Endothelial cell of umbilical vein (primary cell): ENCODE measurements at regions not wholly inside any gene's neighbourhood (a gene's known extent, or its start where the extent isn't known, plus 50 kb on each side); places are given as distances from the start of the nearest gene placed in this dataset.
"Not testable (repeated sequence)": the region's sequence is repeated elsewhere in the genome, so short reads cannot be mapped to it uniquely, and the experiment has no call there.

Source experiments
- BruUV-seq: library from RNA; stranded (reverse); fragments of 400-500 nt; replicated peaks from 2 replicates; lab custom pipeline; 2021; lab: Mats Ljungman, UMichigan
- CTCF ChIA-PET: fragments of 300-600, 350-600 bp; sonication (Branson Sonifier 250); formaldehyde crosslinking; loops from one replicate; lab custom pipeline; 2021; ENCODE audit warnings: antibody characterized with exemption, inconsistent platforms; lab: Charles Lee
- POLR2A ChIA-PET: fragments of 300-600, 350-600 bp; sonication (Branson Sonifier 250); formaldehyde crosslinking; loops from one replicate; lab custom pipeline; 2021; ENCODE audit warnings: antibody characterized with exemption, inconsistent platforms; lab: Charles Lee
- DNase-seq: peaks from one replicate; pipeline ENCODE4 v3.0.0-alpha.2; 2011; ENCODE audit warnings: low read depth, low spot score
- FAIRE-seq: peaks from 2 replicates; lab custom pipeline; 2011; peaks lifted over from hg19 to GRCh38; lab: Jason Lieb, UNC
- H2AFZ ChIP-seq: 2 replicates; pipeline ENCODE4 v1.6.0; 2012; ENCODE audit warnings: low read depth, low read length, control low read depth, inconsistent platforms
- H3K27ac ChIP-seq: 2 replicates; pipeline ENCODE4 v1.5.1; 2011; ENCODE audit warnings: low read depth, mild to moderate bottlenecking, control low read depth, low read length, moderate library complexity; ENCODE audit not compliant: insufficient read depth
- H3K27me3 ChIP-seq, 2 experiments: 2 replicates each; pipeline versions ENCODE4 v1.6.0 to v1.6.1; 2011; ENCODE audit warnings: low read length in 2 of 2, mixed read lengths in 1 of 2; ENCODE audit not compliant: control insufficient read depth in 2 of 2, insufficient read depth in 2 of 2
- H3K36me3 ChIP-seq, 2 experiments: 2 replicates in 1 of 2; 3 replicates in 1 of 2; pipeline ENCODE4 v1.5.1; 2011; ENCODE audit warnings: low read length in 2 of 2, mild to moderate bottlenecking in 1 of 2, moderate library complexity in 1 of 2; ENCODE audit not compliant: control insufficient read depth in 2 of 2, insufficient read depth in 2 of 2; ENCODE audit errors: extremely low read depth in 1 of 2
- H3K4me1 ChIP-seq: 3 replicates; pipeline ENCODE4 v1.5.1; 2011; ENCODE audit warnings: mild to moderate bottlenecking, low read length; ENCODE audit not compliant: control insufficient read depth, insufficient read depth; ENCODE audit errors: extremely low read depth
- H3K4me2 ChIP-seq: 2 replicates; pipeline ENCODE4 v1.6.1; 2011; ENCODE audit warnings: low read length, control low read depth, mixed read lengths; ENCODE audit not compliant: insufficient read depth
- H3K4me3 ChIP-seq, 3 experiments: fragments of 200-600 bp in 1 of 3; sonication (generic), shearing (Covaris generic) in 1 of 3; replicated peaks in 1 of 3; 2 replicates each; pipeline ENCODE4 v1.5.1; 2011 to 2016; ENCODE audit warnings: control low read depth in 3 of 3, low read length in 3 of 3, mild to moderate bottlenecking in 2 of 3, inconsistent platforms in 1 of 3, low read depth in 1 of 3, moderate library complexity in 1 of 3; ENCODE audit not compliant: insufficient read depth in 1 of 3
- H3K79me2 ChIP-seq: 2 replicates; pipeline ENCODE4 v1.6.0; 2012; ENCODE audit warnings: low read length, inconsistent platforms; ENCODE audit not compliant: control insufficient read depth, insufficient read depth
- H3K9ac ChIP-seq: replicated peaks from 2 replicates; pipeline ENCODE3; 2011; ENCODE audit warnings: low read length, control low read depth; ENCODE audit not compliant: insufficient read depth; ENCODE audit errors: extremely low read depth
- H3K9me1 ChIP-seq: replicated peaks from 3 replicates; pipeline ENCODE4 v1.6.0; 2011; ENCODE audit warnings: mild to moderate bottlenecking, low read length; ENCODE audit not compliant: control insufficient read depth, insufficient read depth; ENCODE audit errors: extremely low read depth
- H3K9me3 ChIP-seq: replicated peaks from 2 replicates; pipeline ENCODE4 v1.5.1; 2012; ENCODE audit warnings: low read length, inconsistent platforms; ENCODE audit not compliant: control insufficient read depth, insufficient read depth
- H4K20me1 ChIP-seq: replicated peaks from 2 replicates; pipeline ENCODE3; 2011; ENCODE audit warnings: mild to moderate bottlenecking, low read length; ENCODE audit not compliant: control insufficient read depth, insufficient read depth; ENCODE audit errors: extremely low read depth
- CTCF ChIP-seq, 2 donors: IDR thresholded peaks; 1 replicate in 1 of 2; 2 replicates in 1 of 2; pipeline ENCODE4 v1.5.1; 2011; ENCODE audit warnings: low read length in 2 of 2, mild to moderate bottlenecking in 2 of 2, moderate library complexity in 2 of 2, control low read depth in 1 of 2, inconsistent platforms in 1 of 2, low read depth in 1 of 2; ENCODE audit not compliant: insufficient read depth in 1 of 2; ENCODE audit errors: extremely low read depth in 1 of 2
- EZH2 ChIP-seq: IDR thresholded peaks from 2 replicates; pipeline ENCODE4 v1.6.1; 2012; ENCODE audit warnings: borderline replicate concordance, low read depth, mild to moderate bottlenecking, moderate library complexity, low read length, inconsistent platforms; ENCODE audit not compliant: severe bottlenecking
- GATA2 ChIP-seq: IDR thresholded peaks from 2 replicates; pipeline ENCODE4 v1.7.0; 2011; ENCODE audit warnings: low read depth, mild to moderate bottlenecking, moderate library complexity, mixed read lengths, low read length; ENCODE audit not compliant: insufficient read length, insufficient read depth
- MYC ChIP-seq: IDR thresholded peaks from one replicate; pipeline ENCODE4 v1.6.1; 2011; ENCODE audit warnings: mild to moderate bottlenecking, low read depth, low read length
- POLR2A ChIP-seq: IDR thresholded peaks from 2 replicates; pipeline ENCODE4 v1.6.1; 2012; ENCODE audit warnings: low read depth, mild to moderate bottlenecking, control low read depth, low read length
- dilution Hi-C: fragments of 300-500 bp; cut with MboI; formaldehyde crosslinking; loops from one replicate; pipeline ENCODE4 v1.15.0; 2019; ENCODE audit warnings: low sequenced_read_pairs; ENCODE audit not compliant: extremely low pct_ligation_motif_present
- intact Hi-C: fragments of 100-400 bp; cut with micrococcal nuclease; formaldehyde crosslinking; loops from one replicate; pipeline ENCODE4 v1.10.0; 2022

GRCh38 chr7:104958371-104958865 is 55.6 kb upstream of the KMT2E start:
- FAIRE-seq (no peak), DNase-seq (no peak)
- Histone ChIP-seq H3K27me3 (no peaks in the 10 kb centered on the region), H2AFZ (peak overlapping the region; percentile 55), H3K27ac (no peak overlapping the region), H3K4me2 (no peak overlapping the region), H3K4me1 (peaks cover 15% of the 10 kb centered on the region), H3K4me3 (no peak overlapping the region), H4K20me1 (no peaks in the 10 kb centered on the region), H3K9me1 (no peaks in the 10 kb centered on the region), H3K9ac (no peak overlapping the region), H3K9me3 (no peaks in the 10 kb centered on the region), H3K79me2 (no peaks in the 10 kb centered on the region), H3K36me3 (no peaks in the 10 kb centered on the region)
- ChIA-PET CTCF (interaction anchor here (1.4 kb wide), 1 partner anchor 11 kb away, joined by 3 read pairs; no protein-coding TSS in a partner anchor), POLR2A (no interaction called here)
- no TSS peak for BruUV-seq
- intact Hi-C loops = no loop called here
- TF ChIP-seq EZH2 (no peak), CTCF (IDR thresholded peaks at IDR 0.05; ENCODE audit: extremely low read depth in 1 of 2, insufficient read depth in 1 of 2, low read depth in 1 of 2, low read length in 2 of 2) (no peak), GATA2 (no peak), MYC (no peak), POLR2A (no peak)
- dilution Hi-C loops = no loop called here

GRCh38 chr7:104959483-104959882 is 54.5 kb upstream of the KMT2E start:
- H3K4me3 ChIP-seq, H3K4me2 ChIP-seq, H3K27ac ChIP-seq, intact Hi-C loops, H3K9me3 ChIP-seq, H3K27me3 ChIP-seq, dilution Hi-C loops, POLR2A ChIA-PET, H3K36me3 ChIP-seq, DNase-seq, H3K79me2 ChIP-seq, FAIRE-seq, H3K9ac ChIP-seq, BruUV-seq, H3K9me1 ChIP-seq, H4K20me1 ChIP-seq, H2AFZ ChIP-seq: not testable (repeated sequence)
- CTCF ChIA-PET = interaction anchor here (1.2 to 1.4 kb wide), 2 partner anchors 12 to 20 kb away, joined by 3 to 4 read pairs; no protein-coding TSS in a partner anchor
- peaks cover 26% of the 10 kb centered on the region for H3K4me1 ChIP-seq
